Bronchial epithelial cell (primary cell): ENCODE measurements at regions not wholly inside any gene's neighbourhood (a gene's known extent, or its start where the extent isn't known, plus 50 kb on each side); places are given as distances from the start of the nearest gene placed in this dataset.

Experiments used
- DNase-seq: peaks from one replicate; pipeline ENCODE4 v3.0.0-alpha.2; 2010; ENCODE audit warnings: low read depth
- FAIRE-seq: peaks from 2 replicates; lab custom pipeline; 2011; peaks lifted over from hg19 to GRCh38; lab: Jason Lieb, UNC
- H3K27me3 ChIP-seq: 2 replicates; pipeline ENCODE4 v1.5.1; 2011; ENCODE audit warnings: low read length; ENCODE audit not compliant: control insufficient read depth, insufficient read depth
- H3K36me3 ChIP-seq: 2 replicates; pipeline ENCODE4 v1.5.1; 2011; ENCODE audit warnings: low read length; ENCODE audit not compliant: control insufficient read depth, insufficient read depth
- H3K4me3 ChIP-seq: 2 replicates; pipeline ENCODE4 v1.5.1; 2011; ENCODE audit warnings: mild to moderate bottlenecking, low read depth, low read length, control low read depth
- CTCF ChIP-seq: IDR thresholded peaks from 2 replicates; pipeline ENCODE4 v1.5.1; 2011; ENCODE audit warnings: mild to moderate bottlenecking, moderate library complexity, low read length, control low read depth, inconsistent platforms; ENCODE audit not compliant: insufficient read depth, severe bottlenecking

DNA sequence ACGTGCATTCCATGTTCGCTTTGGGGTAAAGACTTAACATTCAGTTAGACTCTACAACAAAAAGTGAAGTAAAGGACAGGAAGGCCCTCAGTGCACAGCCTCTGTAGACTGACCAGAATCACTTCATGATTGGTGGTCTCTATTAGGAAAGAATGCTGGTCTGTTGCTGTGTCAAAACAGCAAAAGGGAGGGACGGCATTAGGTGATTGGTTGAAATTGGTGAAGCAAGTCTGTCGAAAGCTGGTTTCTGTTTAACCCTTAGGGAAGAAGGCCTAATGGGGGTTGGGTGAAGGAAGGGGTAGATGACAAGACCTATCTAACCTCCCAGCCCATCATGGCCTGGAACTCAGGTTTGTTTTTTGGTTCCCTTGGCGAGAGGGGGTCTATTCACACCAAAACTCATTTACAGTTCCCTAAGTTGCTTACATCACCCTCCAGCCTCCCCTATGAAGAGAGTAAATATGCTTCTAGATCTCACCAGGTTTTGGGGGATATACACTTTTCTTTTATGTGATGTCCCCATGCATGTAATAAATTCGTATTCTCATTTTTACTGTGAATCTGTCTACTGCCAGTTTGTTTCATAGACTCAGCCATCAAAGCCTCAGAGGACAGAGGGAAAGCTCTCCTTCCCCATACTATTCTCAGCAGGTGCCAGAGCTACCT, 65.6 kb downstream of the TMEM17 start:
- Histone ChIP-seq H3K36me3 (no peaks in the 10 kb centered on the region), H3K4me3 (no peak overlapping the region), H3K27me3 (no peaks in the 10 kb centered on the region)
- no peak for DNase-seq
- TF ChIP-seq CTCF = no peak
- FAIRE-seq = no peak

GRCh38 chr2:62439425-62439824, 66.6 kb downstream of the TMEM17 start:
- Histone ChIP-seq H3K27me3 (no peaks in the 10 kb centered on the region), H3K4me3 (no peak overlapping the region), H3K36me3 (no peaks in the 10 kb centered on the region)
- no peak for DNase-seq
- TF ChIP-seq CTCF = no peak
- no peak for FAIRE-seq

DNA sequence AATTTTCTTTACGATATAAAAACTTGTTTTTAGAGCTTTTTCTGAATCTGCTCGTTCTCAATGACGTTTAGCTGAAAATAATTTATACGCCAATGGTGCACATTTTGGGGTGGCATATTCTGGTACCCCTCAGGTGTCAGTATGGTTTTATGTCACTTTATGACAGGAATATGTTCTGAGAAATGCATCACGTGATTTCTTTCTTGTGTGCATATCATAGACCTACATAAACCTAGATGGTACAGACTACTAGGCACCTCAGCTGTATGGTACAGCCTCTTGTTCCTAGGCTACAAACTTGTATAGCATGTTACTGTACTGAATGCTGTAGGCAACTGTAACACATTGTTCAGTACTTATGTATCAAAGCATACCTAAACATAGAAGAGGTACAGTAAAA, 68.2 kb downstream of the TMEM17 start:
- no peak for FAIRE-seq
- Histone ChIP-seq H3K36me3 (no peaks in the 10 kb centered on the region), H3K4me3 (no peak overlapping the region), H3K27me3 (no peaks in the 10 kb centered on the region)
- TF ChIP-seq CTCF = no peak
- DNase-seq = no peak

- no peak for DNase-seq
- Histone ChIP-seq H3K36me3 (no peaks in the 10 kb centered on the region), H3K4me3 (no peak overlapping the region), H3K27me3 (no peaks in the 10 kb centered on the region)
- no peak for FAIRE-seq
- TF ChIP-seq CTCF = no peak
Measured at GRCh38 chr2:62435720-62436119, 70.3 kb downstream of the TMEM17 start.

GRCh38 chr2:62432407-62432806, 73.6 kb downstream of the TMEM17 start:
- Histone ChIP-seq H3K4me3 (no peak overlapping the region), H3K36me3 (no peaks in the 10 kb centered on the region), H3K27me3 (no peaks in the 10 kb centered on the region)
- no peak for TF ChIP-seq CTCF
- FAIRE-seq = no peak
- no peak for DNase-seq

DNA sequence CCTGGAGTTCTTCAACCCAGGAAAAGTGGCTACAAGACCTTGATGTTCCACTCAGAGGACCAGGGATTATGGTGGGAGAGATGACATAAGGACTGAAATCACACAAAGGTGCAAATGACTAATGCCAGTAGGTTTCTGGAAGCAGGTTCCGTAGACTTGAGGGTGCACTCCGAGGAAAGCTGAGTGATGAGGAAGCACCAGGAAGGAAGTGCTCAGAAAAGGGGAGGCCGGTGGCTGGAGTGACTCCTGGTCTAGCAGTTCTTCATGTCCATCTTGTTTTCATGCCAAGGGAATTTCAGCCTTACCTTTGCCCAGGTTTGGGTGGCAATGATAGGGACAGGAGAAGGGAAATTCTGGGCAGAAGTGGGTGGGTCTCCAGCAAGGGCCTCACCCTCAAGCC, 74.5 kb downstream of the TMEM17 start:
- no peak for FAIRE-seq
- H3K4me3 ChIP-seq = no peak overlapping the region
- no peak for DNase-seq
- H3K36me3 ChIP-seq = no peaks in the 10 kb centered on the region
- no peak for TF ChIP-seq CTCF
- no peaks in the 10 kb centered on the region for H3K27me3 ChIP-seq
